ENCODE measurements at regions not wholly inside any gene's neighbourhood (a gene's known extent, or its start where the extent isn't known, plus 50 kb on each side); places are given as distances from the start of the nearest gene placed in this dataset.

DNA sequence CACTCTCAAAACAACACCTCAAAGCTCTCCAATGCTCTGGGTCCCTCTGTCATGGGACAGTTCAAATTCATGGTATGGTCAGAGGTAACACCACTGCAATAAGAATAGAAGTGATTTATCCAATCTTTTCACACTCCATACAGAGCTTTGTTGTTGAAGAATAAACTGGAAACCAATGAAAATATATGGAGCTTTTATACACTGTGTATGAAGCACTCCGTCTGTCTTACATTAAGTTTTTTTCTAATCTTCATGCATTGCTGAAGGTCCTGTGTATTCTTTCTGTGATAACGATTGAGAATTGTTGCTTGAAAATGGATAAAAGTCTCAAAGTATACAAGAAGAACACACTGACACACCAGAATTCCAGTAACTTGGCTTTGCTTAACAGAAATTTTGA is 603.7 kb upstream of the LUZP2 start:
- H3K36me3 Mint-ChIP-seq (ENCODE audit: low read depth), result no peaks in the 10 kb centered on the region
- no peak overlapping the region for H3K4me3 Mint-ChIP-seq
- TF ChIP-seq, protein P1, sequence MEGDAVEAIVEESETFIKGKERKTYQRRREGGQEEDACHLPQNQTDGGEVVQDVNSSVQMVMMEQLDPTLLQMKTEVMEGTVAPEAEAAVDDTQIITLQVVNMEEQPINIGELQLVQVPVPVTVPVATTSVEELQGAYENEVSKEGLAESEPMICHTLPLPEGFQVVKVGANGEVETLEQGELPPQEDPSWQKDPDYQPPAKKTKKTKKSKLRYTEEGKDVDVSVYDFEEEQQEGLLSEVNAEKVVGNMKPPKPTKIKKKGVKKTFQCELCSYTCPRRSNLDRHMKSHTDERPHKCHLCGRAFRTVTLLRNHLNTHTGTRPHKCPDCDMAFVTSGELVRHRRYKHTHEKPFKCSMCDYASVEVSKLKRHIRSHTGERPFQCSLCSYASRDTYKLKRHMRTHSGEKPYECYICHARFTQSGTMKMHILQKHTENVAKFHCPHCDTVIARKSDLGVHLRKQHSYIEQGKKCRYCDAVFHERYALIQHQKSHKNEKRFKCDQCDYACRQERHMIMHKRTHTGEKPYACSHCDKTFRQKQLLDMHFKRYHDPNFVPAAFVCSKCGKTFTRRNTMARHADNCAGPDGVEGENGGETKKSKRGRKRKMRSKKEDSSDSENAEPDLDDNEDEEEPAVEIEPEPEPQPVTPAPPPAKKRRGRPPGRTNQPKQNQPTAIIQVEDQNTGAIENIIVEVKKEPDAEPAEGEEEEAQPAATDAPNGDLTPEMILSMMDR (IDR thresholded peaks at IDR 0.05), result no peak
- H3K27ac Mint-ChIP-seq, result no peak overlapping the region
- no peaks in the 10 kb centered on the region for H3K4me1 Mint-ChIP-seq
- DNase-seq, result no peak
- H3K27me3 Mint-ChIP-seq (ENCODE audit: low read depth, poor library complexity), result no peaks in the 10 kb centered on the region
- peaks cover 7% of the 10 kb centered on the region for H3K9me3 Mint-ChIP-seq

- Mint-ChIP-seq H3K27me3 (ENCODE audit: low read depth, poor library complexity) (no peaks in the 10 kb centered on the region), H3K36me3 (ENCODE audit: low read depth) (no peaks in the 10 kb centered on the region), H3K9me3 (no peaks in the 10 kb centered on the region), H3K4me3 (no peak overlapping the region), H3K27ac (no peak overlapping the region), H3K4me1 (no peaks in the 10 kb centered on the region)
- no peak for DNase-seq
- TF ChIP-seq, protein P1 (IDR thresholded peaks at IDR 0.05), result no peak
These were observed 599.2 kb upstream of the LUZP2 start for GRCh38 chr11:23897453-23898286.

DNA sequence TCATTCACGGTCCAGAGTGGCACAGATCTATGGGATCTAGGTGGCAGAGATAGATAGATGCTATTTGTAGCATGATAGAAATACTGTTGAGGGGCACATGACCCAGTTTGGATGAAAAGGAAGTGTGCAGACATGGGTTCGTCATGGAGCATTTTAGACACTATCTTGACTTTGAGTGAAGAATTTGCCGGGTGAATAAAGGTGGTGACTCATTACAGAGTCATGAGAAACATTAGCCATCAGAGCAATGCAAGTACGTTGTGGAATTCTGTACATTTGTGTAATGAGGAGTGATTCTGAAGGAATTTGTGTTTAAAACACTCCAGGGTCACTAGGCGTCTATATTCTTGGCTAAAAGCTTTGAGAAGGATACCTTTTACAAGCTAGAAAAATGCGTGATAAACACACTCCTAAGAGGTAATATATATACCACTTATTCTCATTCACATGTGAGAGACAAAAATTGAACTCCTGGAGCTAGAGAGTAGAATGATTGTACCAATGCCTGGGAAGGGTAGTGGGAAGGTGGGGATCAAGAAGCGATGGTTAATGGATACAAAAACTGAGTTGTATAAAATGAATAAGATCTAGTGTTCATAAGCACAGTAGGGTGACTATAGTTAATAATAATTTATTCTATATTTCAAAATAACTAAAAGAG is 593.7 kb upstream of the LUZP2 start:
- no peaks in the 10 kb centered on the region for H3K36me3 Mint-ChIP-seq (ENCODE audit: low read depth)
- DNase-seq, result no peak
- H3K9me3 Mint-ChIP-seq, result no peaks in the 10 kb centered on the region
- no peak overlapping the region for H3K27ac Mint-ChIP-seq
- TF ChIP-seq, protein P1 (IDR thresholded peaks at IDR 0.05), result no peak
- no peaks in the 10 kb centered on the region for H3K27me3 Mint-ChIP-seq (ENCODE audit: low read depth, poor library complexity)
- H3K4me3 Mint-ChIP-seq, result no peak overlapping the region
- H3K4me1 Mint-ChIP-seq, result no peaks in the 10 kb centered on the region

- no peaks in the 10 kb centered on the region for H3K9me3 Mint-ChIP-seq
- H3K4me1 Mint-ChIP-seq, result no peaks in the 10 kb centered on the region
- H3K4me3 Mint-ChIP-seq, result no peak overlapping the region
- H3K27ac Mint-ChIP-seq, result no peak overlapping the region
- H3K27me3 Mint-ChIP-seq (ENCODE audit: low read depth, poor library complexity), result peaks cover 3% of the 10 kb centered on the region
- DNase-seq, result no peak
- TF ChIP-seq, protein P1 (IDR thresholded peaks at IDR 0.05), result no peak
- no peaks in the 10 kb centered on the region for H3K36me3 Mint-ChIP-seq (ENCODE audit: low read depth)
These were observed 577.4 kb upstream of the LUZP2 start for GRCh38 chr11:23919455-23919854.

DNA sequence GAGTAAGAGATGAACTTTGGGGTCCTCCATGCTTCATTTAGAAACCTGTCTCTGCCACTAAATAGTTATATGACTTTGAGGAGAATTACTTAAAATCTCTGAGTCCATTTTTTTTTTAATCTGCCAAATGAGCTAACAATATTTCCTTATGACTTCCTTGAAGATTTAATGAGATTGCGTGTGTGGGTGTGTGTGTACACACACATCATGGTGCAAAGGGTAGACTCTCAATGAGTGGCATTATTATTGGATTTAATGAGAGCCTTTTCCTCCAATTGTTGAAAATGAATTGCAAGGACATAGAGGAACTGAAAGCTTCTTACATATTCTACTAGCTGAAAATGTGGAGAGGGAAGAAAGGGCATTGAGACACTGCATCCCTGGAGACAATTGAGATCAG is 573.5 kb upstream of the LUZP2 start:
- DNase-seq, result no peak
- Mint-ChIP-seq H3K4me3 (no peak overlapping the region), H3K36me3 (ENCODE audit: low read depth) (no peaks in the 10 kb centered on the region), H3K4me1 (no peaks in the 10 kb centered on the region), H3K27ac (no peak overlapping the region), H3K9me3 (no peaks in the 10 kb centered on the region), H3K27me3 (ENCODE audit: low read depth, poor library complexity) (peaks cover 3% of the 10 kb centered on the region)
- TF ChIP-seq, protein P1 (IDR thresholded peaks at IDR 0.05), result no peak
